ENCODE measurements at regions not wholly inside any gene's neighbourhood (a gene's known extent, or its start where the extent isn't known, plus 50 kb on each side); places are given as distances from the start of the nearest gene placed in this dataset.

DNA sequence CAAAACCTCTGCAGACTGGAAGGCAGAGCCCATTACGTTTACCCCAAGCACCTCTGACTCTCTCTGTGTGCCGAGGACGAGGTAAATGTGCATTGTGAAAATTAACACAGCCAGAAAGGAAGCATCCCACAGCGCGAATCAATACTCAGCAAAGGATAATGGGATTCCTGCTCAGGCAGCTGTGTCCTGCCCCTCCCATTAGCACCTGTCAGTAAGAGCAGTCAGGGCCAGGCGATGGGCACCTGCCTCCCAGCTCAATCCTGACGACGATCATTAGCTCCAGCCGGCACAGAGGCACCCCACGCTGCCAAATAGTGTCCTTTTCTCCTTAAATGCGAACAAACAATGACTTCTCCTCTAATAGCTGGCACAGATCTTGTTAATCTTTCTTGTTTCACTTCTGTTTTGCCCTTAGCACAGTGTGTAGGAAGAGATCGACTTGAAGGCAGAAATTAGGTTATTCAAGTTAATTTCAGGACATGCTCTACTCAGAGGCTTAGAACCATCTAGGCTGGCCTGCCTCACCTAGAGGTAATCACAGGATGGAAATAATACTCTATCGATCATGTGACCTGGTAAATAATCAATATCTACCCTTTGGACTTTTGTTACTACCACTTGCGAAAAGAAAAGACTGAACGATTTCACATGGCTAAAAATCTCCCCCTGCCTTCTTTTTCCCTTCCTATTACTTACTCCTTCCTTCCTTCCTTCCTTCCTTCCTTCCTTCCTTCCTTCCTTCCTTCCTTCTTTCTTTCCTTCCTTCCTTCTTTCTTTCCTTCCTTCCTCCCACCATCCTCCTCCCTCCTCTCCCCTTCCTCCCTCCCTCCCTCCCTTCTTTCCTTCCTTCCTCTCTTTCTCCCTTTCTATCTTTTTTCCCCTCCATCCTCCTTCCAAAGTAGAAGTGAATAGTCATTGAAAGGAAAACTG lies 487.9 kb upstream of the ID2 start:
- Histone ChIP-seq H3K36me3 (ENCODE audit: control insufficient read depth in 1 of 2, insufficient read depth in 2 of 2, low read length in 2 of 2) (no peaks in the 10 kb centered on the region), H3K23ac (ENCODE audit: low read length) (no peak overlapping the region), H3K9me3 (ENCODE audit: insufficient read depth, low read depth, low read length) (no peaks in the 10 kb centered on the region), H2AK5ac (ENCODE audit: low read length) (no peak overlapping the region), H3K4ac (ENCODE audit: low read depth, low read length) (no peak overlapping the region), H3K27ac (ENCODE audit: low read depth, low read length) (no peak overlapping the region), H3K9ac (ENCODE audit: low read length) (no peak overlapping the region), H3K79me2 (ENCODE audit: control insufficient read depth, insufficient read depth, low read length, poor library complexity) (no peaks in the 10 kb centered on the region), H3K14ac (ENCODE audit: low read length) (no peak overlapping the region), H3K18ac (ENCODE audit: low read length) (no peak overlapping the region), H3K79me1 (ENCODE audit: low read length) (no peaks in the 10 kb centered on the region), H3K4me2 (ENCODE audit: low read length) (no peak overlapping the region), H2AFZ (ENCODE audit: insufficient read depth, low read length, poor library complexity) (no peak overlapping the region), H3K4me1 (ENCODE audit: control insufficient read depth in 1 of 2, insufficient read depth in 2 of 2, low read length in 2 of 2) (no peaks in the 10 kb centered on the region), H3K27me3 (ENCODE audit: insufficient read depth, low read length) (no peaks in the 10 kb centered on the region), H2BK5ac (ENCODE audit: low read depth, low read length, poor library complexity) (no peak overlapping the region), H2BK120ac (ENCODE audit: insufficient read depth, low read length, poor library complexity) (no peak overlapping the region), H4K12ac (ENCODE audit: low read depth, low read length) (no peak overlapping the region), H2BK12ac (ENCODE audit: low read length) (no peak overlapping the region), H4K8ac (ENCODE audit: low read depth, low read length) (no peak overlapping the region), H4K91ac (ENCODE audit: low read depth, low read length) (no peak overlapping the region), H3K4me3 (ENCODE audit: low read depth, low read length) (no peak overlapping the region)
- no CpG with 5 or more reads among the region's 15 CpGs for WGBS (ENCODE audit: extremely low coverage, insufficient coverage, insufficient read length)
- no peak for DNase-seq

GRCh38 chr2:8195784-8196183 lies 486.1 kb upstream of the ID2 start:
- no peak overlapping the region for H2AFZ ChIP-seq (ENCODE audit: insufficient read depth, low read length, poor library complexity)
- H3K4ac ChIP-seq (ENCODE audit: low read depth, low read length), result no peak overlapping the region
- no peak overlapping the region for H2BK120ac ChIP-seq (ENCODE audit: insufficient read depth, low read length, poor library complexity)
- H3K18ac ChIP-seq (ENCODE audit: low read length), result no peak overlapping the region
- no peaks in the 10 kb centered on the region for H3K4me1 ChIP-seq (ENCODE audit: control insufficient read depth in 1 of 2, insufficient read depth in 2 of 2, low read length in 2 of 2)
- H3K79me2 ChIP-seq (ENCODE audit: control insufficient read depth, insufficient read depth, low read length, poor library complexity), result no peaks in the 10 kb centered on the region
- H2AK5ac ChIP-seq (ENCODE audit: low read length), result no peak overlapping the region
- no peak overlapping the region for H4K91ac ChIP-seq (ENCODE audit: low read depth, low read length)
- no peaks in the 10 kb centered on the region for H3K36me3 ChIP-seq (ENCODE audit: control insufficient read depth in 1 of 2, insufficient read depth in 2 of 2, low read length in 2 of 2)
- no peak overlapping the region for H3K14ac ChIP-seq (ENCODE audit: low read length)
- no CpG with 5 or more reads among the region's 1 CpG for WGBS (ENCODE audit: extremely low coverage, insufficient coverage, insufficient read length)
- H2BK12ac ChIP-seq (ENCODE audit: low read length), result no peak overlapping the region
- H3K9ac ChIP-seq (ENCODE audit: low read length), result no peak overlapping the region
- no peak overlapping the region for H2BK5ac ChIP-seq (ENCODE audit: low read depth, low read length, poor library complexity)
- H3K4me3 ChIP-seq (ENCODE audit: low read depth, low read length), result no peak overlapping the region
- no peak for DNase-seq
- H4K8ac ChIP-seq (ENCODE audit: low read depth, low read length), result no peak overlapping the region
- H3K23ac ChIP-seq (ENCODE audit: low read length), result no peak overlapping the region
- no peaks in the 10 kb centered on the region for H3K79me1 ChIP-seq (ENCODE audit: low read length)
- H3K9me3 ChIP-seq (ENCODE audit: insufficient read depth, low read depth, low read length), result no peaks in the 10 kb centered on the region
- H3K4me2 ChIP-seq (ENCODE audit: low read length), result no peak overlapping the region
- no peak overlapping the region for H4K12ac ChIP-seq (ENCODE audit: low read depth, low read length)
- H3K27ac ChIP-seq (ENCODE audit: low read depth, low read length), result no peak overlapping the region
- H3K27me3 ChIP-seq (ENCODE audit: insufficient read depth, low read length), result no peaks in the 10 kb centered on the region

- H3K79me1 ChIP-seq (ENCODE audit: low read length), result no peaks in the 10 kb centered on the region
- no peak overlapping the region for H2BK120ac ChIP-seq (ENCODE audit: insufficient read depth, low read length, poor library complexity)
- H3K9me3 ChIP-seq (ENCODE audit: insufficient read depth, low read depth, low read length), result no peaks in the 10 kb centered on the region
- H2AFZ ChIP-seq (ENCODE audit: insufficient read depth, low read length, poor library complexity), result no peak overlapping the region
- no peaks in the 10 kb centered on the region for H3K79me2 ChIP-seq (ENCODE audit: control insufficient read depth, insufficient read depth, low read length, poor library complexity)
- H3K4me1 ChIP-seq (ENCODE audit: control insufficient read depth in 1 of 2, insufficient read depth in 2 of 2, low read length in 2 of 2), result no peaks in the 10 kb centered on the region
- H3K9ac ChIP-seq (ENCODE audit: low read length), result no peak overlapping the region
- no peak overlapping the region for H4K91ac ChIP-seq (ENCODE audit: low read depth, low read length)
- H4K8ac ChIP-seq (ENCODE audit: low read depth, low read length), result no peak overlapping the region
- DNase-seq, result no peak
- no peak overlapping the region for H2BK12ac ChIP-seq (ENCODE audit: low read length)
- WGBS (ENCODE audit: extremely low coverage, insufficient coverage, insufficient read length), result no CpG with 5 or more reads among the region's 3 CpGs
- no peak overlapping the region for H2AK5ac ChIP-seq (ENCODE audit: low read length)
- H3K27me3 ChIP-seq (ENCODE audit: insufficient read depth, low read length), result no peaks in the 10 kb centered on the region
- no peak overlapping the region for H3K4me3 ChIP-seq (ENCODE audit: low read depth, low read length)
- H3K4me2 ChIP-seq (ENCODE audit: low read length), result no peak overlapping the region
- no peak overlapping the region for H4K12ac ChIP-seq (ENCODE audit: low read depth, low read length)
- no peak overlapping the region for H3K14ac ChIP-seq (ENCODE audit: low read length)
- H3K18ac ChIP-seq (ENCODE audit: low read length), result no peak overlapping the region
- H3K27ac ChIP-seq (ENCODE audit: low read depth, low read length), result no peak overlapping the region
- no peaks in the 10 kb centered on the region for H3K36me3 ChIP-seq (ENCODE audit: control insufficient read depth in 1 of 2, insufficient read depth in 2 of 2, low read length in 2 of 2)
- H2BK5ac ChIP-seq (ENCODE audit: low read depth, low read length, poor library complexity), result no peak overlapping the region
- no peak overlapping the region for H3K4ac ChIP-seq (ENCODE audit: low read depth, low read length)
- H3K23ac ChIP-seq (ENCODE audit: low read length), result no peak overlapping the region
Observed at GRCh38 chr2:8196316-8196715, 485.5 kb upstream of the ID2 start.

- no peak overlapping the region for H3K14ac ChIP-seq (ENCODE audit: low read length)
- no peaks in the 10 kb centered on the region for H3K79me2 ChIP-seq (ENCODE audit: control insufficient read depth, insufficient read depth, low read length, poor library complexity)
- no peak overlapping the region for H2BK120ac ChIP-seq (ENCODE audit: insufficient read depth, low read length, poor library complexity)
- no peak overlapping the region for H2BK5ac ChIP-seq (ENCODE audit: low read depth, low read length, poor library complexity)
- H3K79me1 ChIP-seq (ENCODE audit: low read length), result no peaks in the 10 kb centered on the region
- no peak overlapping the region for H2AK5ac ChIP-seq (ENCODE audit: low read length)
- H3K18ac ChIP-seq (ENCODE audit: low read length), result no peak overlapping the region
- no peak overlapping the region for H3K27ac ChIP-seq (ENCODE audit: low read depth, low read length)
- no peak overlapping the region for H2AFZ ChIP-seq (ENCODE audit: insufficient read depth, low read length, poor library complexity)
- no peak overlapping the region for H4K8ac ChIP-seq (ENCODE audit: low read depth, low read length)
- H2BK12ac ChIP-seq (ENCODE audit: low read length), result no peak overlapping the region
- H3K4ac ChIP-seq (ENCODE audit: low read depth, low read length), result no peak overlapping the region
- H4K91ac ChIP-seq (ENCODE audit: low read depth, low read length), result no peak overlapping the region
- no CpG with 5 or more reads among the region's 4 CpGs for WGBS (ENCODE audit: extremely low coverage, insufficient coverage, insufficient read length)
- no peak overlapping the region for H4K12ac ChIP-seq (ENCODE audit: low read depth, low read length)
- no peak overlapping the region for H3K4me3 ChIP-seq (ENCODE audit: low read depth, low read length)
- H3K4me1 ChIP-seq (ENCODE audit: control insufficient read depth in 1 of 2, insufficient read depth in 2 of 2, low read length in 2 of 2), result no peaks in the 10 kb centered on the region
- no peak overlapping the region for H3K23ac ChIP-seq (ENCODE audit: low read length)
- no peak overlapping the region for H3K4me2 ChIP-seq (ENCODE audit: low read length)
- no peaks in the 10 kb centered on the region for H3K27me3 ChIP-seq (ENCODE audit: insufficient read depth, low read length)
- H3K9ac ChIP-seq (ENCODE audit: low read length), result no peak overlapping the region
- no peaks in the 10 kb centered on the region for H3K36me3 ChIP-seq (ENCODE audit: control insufficient read depth in 1 of 2, insufficient read depth in 2 of 2, low read length in 2 of 2)
- no peak for DNase-seq
- no peaks in the 10 kb centered on the region for H3K9me3 ChIP-seq (ENCODE audit: insufficient read depth, low read depth, low read length)
Observed at GRCh38 chr2:8197101-8197500, 484.8 kb upstream of the ID2 start.

Measured in trophoblast cell (in vitro differentiated cells and primary cell).